ENCODE measurements at regions not wholly inside any gene's neighbourhood (a gene's known extent, or its start where the extent isn't known, plus 50 kb on each side); places are given as distances from the start of the nearest gene placed in this dataset.
"Not testable (repeated sequence)": the region's sequence is repeated elsewhere in the genome, so short reads cannot be mapped to it uniquely, and the experiment has no call there.

GRCh38 chr5:96483878-96484277 lies 50.8 kb upstream of the PCSK1 start:
- DNase-seq (ENCODE audit: low read depth), result no peak

- no peak for DNase-seq (ENCODE audit: low read depth)
These were observed 54.8 kb upstream of the PCSK1 start for GRCh38 chr5:96487859-96488258.

- DNase-seq (ENCODE audit: low read depth), result no peak
These were observed 56.5 kb upstream of the PCSK1 start for GRCh38 chr5:96489532-96489931.

- no peak for DNase-seq (ENCODE audit: low read depth)
These were observed 59.5 kb upstream of the PCSK1 start for GRCh38 chr5:96492459-96493047.

GRCh38 chr5:96493219-96493790 lies 60.3 kb upstream of the PCSK1 start:
- no peak for DNase-seq (ENCODE audit: low read depth)

GRCh38 chr5:96495412-96495811 lies 62.4 kb upstream of the PCSK1 start:
- DNase-seq (ENCODE audit: low read depth), result not testable (repeated sequence)

GRCh38 chr5:96497027-96497426 lies 64.0 kb upstream of the PCSK1 start:
- DNase-seq (ENCODE audit: low read depth), result not testable (repeated sequence)

- no peak for DNase-seq (ENCODE audit: low read depth)
These were observed 66.8 kb upstream of the PCSK1 start for GRCh38 chr5:96499753-96500345.

- no peak for DNase-seq (ENCODE audit: low read depth)
These were observed 69.1 kb upstream of the PCSK1 start for GRCh38 chr5:96501991-96502646.

- DNase-seq (ENCODE audit: low read depth), result no peak
These were observed 70.6 kb upstream of the PCSK1 start for GRCh38 chr5:96503501-96504236.

- DNase-seq (ENCODE audit: low read depth), result no peak
These were observed 73.3 kb upstream of the PCSK1 start for GRCh38 chr5:96506376-96506775.

- DNase-seq (ENCODE audit: low read depth), result no peak
These were observed 73.9 kb upstream of the PCSK1 start for GRCh38 chr5:96506866-96507527.

- DNase-seq (ENCODE audit: low read depth), result no peak
These were observed 76.3 kb upstream of the PCSK1 start for GRCh38 chr5:96509316-96509715.

GRCh38 chr5:96509721-96510350 lies 76.8 kb upstream of the PCSK1 start:
- DNase-seq (ENCODE audit: low read depth), result no peak

GRCh38 chr5:96516631-96517071 lies 83.6 kb upstream of the PCSK1 start:
- no peak for DNase-seq (ENCODE audit: low read depth)

GRCh38 chr5:96517295-96517694 lies 84.2 kb upstream of the PCSK1 start:
- DNase-seq (ENCODE audit: low read depth), result peak; percentile 43

GRCh38 chr5:96520345-96520744 lies 87.3 kb upstream of the PCSK1 start:
- DNase-seq (ENCODE audit: low read depth), result no peak

- DNase-seq (ENCODE audit: low read depth), result no peak
These were observed 89.7 kb upstream of the PCSK1 start for GRCh38 chr5:96522635-96523355.

GRCh38 chr5:96527768-96528661 lies 95.0 kb upstream of the PCSK1 start:
- no peak for DNase-seq (ENCODE audit: low read depth)
